Right atrium auricular region (tissue), 2 donors: ENCODE measurements at regions not wholly inside any gene's neighbourhood (a gene's known extent, or its start where the extent isn't known, plus 50 kb on each side); places are given as distances from the start of the nearest gene placed in this dataset.
A peak's percentile ranks its signal among the peaks of the same experiment; 100 is the strongest.

ENCODE experiments used
- DNase-seq: peaks from one replicate; pipeline ENCODE4 v3.0.0-alpha.2; 2019; ENCODE audit warnings: low spot score
- H3K27ac ChIP-seq, 2 donors: fragments of 200-600 bp; sonication (generic); 1 replicate in 1 of 2; 2 replicates in 1 of 2; pipeline ENCODE4 v1.5.1; 2016 to 2019
- H3K27me3 ChIP-seq, 2 donors: fragments of 200-600 bp; sonication (generic); one replicate each; pipeline versions ENCODE4 v1.5.1 to v1.6.0; 2017 to 2019
- H3K36me3 ChIP-seq: fragments of 200-600 bp; sonication (generic); one replicate; pipeline ENCODE4 v1.5.1; 2016
- H3K4me1 ChIP-seq, 2 donors: fragments of 200-600 bp; sonication (generic); one replicate each; pipeline versions ENCODE4 v1.5.1 to v1.6.0; 2017 to 2019
- H3K4me3 ChIP-seq, 2 donors: fragments of 200-600 bp; sonication (generic); 1 replicate in 1 of 2; 2 replicates in 1 of 2; pipeline ENCODE4 v1.5.1; 2017 to 2019; ENCODE audit warnings: mild to moderate bottlenecking in 1 of 2, moderate library complexity in 1 of 2
- H3K9me3 ChIP-seq, 2 donors: fragments of 200-600 bp; sonication (generic); one replicate each; pipeline ENCODE4 v1.5.1; 2019
- CTCF ChIP-seq, 2 donors: fragments of 200-600 bp; sonication (generic); IDR thresholded peaks; one replicate each; pipeline ENCODE4 v1.5.1; 2019; ENCODE audit warnings: antibody characterized with exemption in 2 of 2

- TF ChIP-seq CTCF (IDR thresholded peaks at IDR 0.05), result no peak
- H3K9me3 ChIP-seq, result peaks cover 0 to 19% of the 10 kb centered on the region in 2 donors
- no peaks in the 10 kb centered on the region for H3K36me3 ChIP-seq
- no peaks in the 10 kb centered on the region for H3K4me1 ChIP-seq
- no peak for DNase-seq
- no peak overlapping the region for H3K4me3 ChIP-seq
- no peaks in the 10 kb centered on the region for H3K27me3 ChIP-seq
- no peak overlapping the region for H3K27ac ChIP-seq
Measured at GRCh38 chr11:96474263-96474662, 84.5 kb downstream of the JRKL start.

- TF ChIP-seq CTCF (IDR thresholded peaks at IDR 0.05), result no peak
- Histone ChIP-seq H3K27ac (peak overlapping the region in 1 of 2 donors; percentile 27), H3K9me3 (peaks cover 0 to 4% of the 10 kb centered on the region in 2 donors), H3K4me1 (peaks cover 0 to 13% of the 10 kb centered on the region in 2 donors), H3K36me3 (no peaks in the 10 kb centered on the region), H3K4me3 (no peak overlapping the region), H3K27me3 (no peaks in the 10 kb centered on the region)
- no peak for DNase-seq
Measured at GRCh38 chr11:96481204-96481603, 91.4 kb downstream of the JRKL start.

GRCh38 chr11:96481771-96482170, 92.0 kb downstream of the JRKL start:
- no peak for TF ChIP-seq CTCF (IDR thresholded peaks at IDR 0.05)
- no peak overlapping the region for H3K4me3 ChIP-seq
- no peak for DNase-seq
- H3K4me1 ChIP-seq, result peaks cover 0 to 13% of the 10 kb centered on the region in 2 donors
- H3K27ac ChIP-seq, result peak overlapping the region in 1 of 2 donors; percentile 27
- H3K9me3 ChIP-seq, result peaks cover 0 to 4% of the 10 kb centered on the region in 2 donors
- H3K27me3 ChIP-seq, result no peaks in the 10 kb centered on the region
- H3K36me3 ChIP-seq, result no peaks in the 10 kb centered on the region

GRCh38 chr11:96482193-96482592, 92.4 kb downstream of the JRKL start:
- H3K27me3 ChIP-seq, result no peaks in the 10 kb centered on the region
- no peaks in the 10 kb centered on the region for H3K36me3 ChIP-seq
- TF ChIP-seq CTCF (IDR thresholded peaks at IDR 0.05), result no peak
- H3K4me3 ChIP-seq, result no peak overlapping the region
- H3K9me3 ChIP-seq, result peaks cover 0 to 4% of the 10 kb centered on the region in 2 donors
- peak overlapping the region in 1 of 2 donors; percentile 27 for H3K27ac ChIP-seq
- DNase-seq, result no peak
- peaks cover 0 to 13% of the 10 kb centered on the region in 2 donors for H3K4me1 ChIP-seq

GRCh38 chr11:96483374-96483955, 93.7 kb downstream of the JRKL start:
- no peak for TF ChIP-seq CTCF (IDR thresholded peaks at IDR 0.05)
- H3K4me3 ChIP-seq, result no peak overlapping the region
- H3K36me3 ChIP-seq, result no peaks in the 10 kb centered on the region
- H3K27me3 ChIP-seq, result no peaks in the 10 kb centered on the region
- H3K4me1 ChIP-seq, result peaks cover 0 to 13% of the 10 kb centered on the region in 2 donors
- no peak overlapping the region for H3K27ac ChIP-seq
- DNase-seq, result no peak
- H3K9me3 ChIP-seq, result no peaks in the 10 kb centered on the region

GRCh38 chr11:96484361-96484760, 94.5 kb downstream of the JRKL start:
- Histone ChIP-seq H3K36me3 (no peaks in the 10 kb centered on the region), H3K4me1 (peaks cover 0 to 13% of the 10 kb centered on the region in 2 donors), H3K27me3 (no peaks in the 10 kb centered on the region), H3K4me3 (no peak overlapping the region), H3K9me3 (no peaks in the 10 kb centered on the region), H3K27ac (no peak overlapping the region)
- TF ChIP-seq CTCF (IDR thresholded peaks at IDR 0.05), result no peak
- no peak for DNase-seq
